ENCODE measurements at regions not wholly inside any gene's neighbourhood (a gene's known extent, or its start where the extent isn't known, plus 50 kb on each side); places are given as distances from the start of the nearest gene placed in this dataset.

DNA sequence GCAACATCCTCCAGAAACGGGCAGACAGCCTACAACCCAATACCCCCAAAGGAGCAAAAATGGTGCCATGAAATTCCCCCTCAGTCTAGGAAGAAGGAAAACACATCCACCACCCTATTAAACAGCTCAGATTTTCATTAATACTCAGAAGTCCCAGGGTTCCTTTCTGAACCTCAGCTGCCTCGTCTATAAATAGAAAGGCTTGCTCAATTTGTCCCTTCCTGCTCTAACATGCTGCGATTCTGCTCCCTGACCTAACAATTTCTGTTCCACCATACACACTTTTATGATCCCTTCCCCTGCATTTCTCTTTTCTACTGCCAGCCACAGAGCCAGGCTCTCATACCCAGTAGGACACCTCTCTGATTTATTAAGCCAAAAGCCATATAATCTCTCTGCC lies 68.1 kb downstream of the MTERF1 start:
- in situ Hi-C loops (cut with MboI; ENCODE audit: low sequenced_read_pairs), result no loop called here

GRCh38 chr7:91814189-91814588 lies 66.3 kb downstream of the MTERF1 start:
- in situ Hi-C loops (cut with MboI; ENCODE audit: low sequenced_read_pairs), result no loop called here

Measured in HL-60/S4 (cell line).